ENCODE measurements at regions not wholly inside any gene's neighbourhood (a gene's known extent, or its start where the extent isn't known, plus 50 kb on each side); places are given as distances from the start of the nearest gene placed in this dataset.

DNA sequence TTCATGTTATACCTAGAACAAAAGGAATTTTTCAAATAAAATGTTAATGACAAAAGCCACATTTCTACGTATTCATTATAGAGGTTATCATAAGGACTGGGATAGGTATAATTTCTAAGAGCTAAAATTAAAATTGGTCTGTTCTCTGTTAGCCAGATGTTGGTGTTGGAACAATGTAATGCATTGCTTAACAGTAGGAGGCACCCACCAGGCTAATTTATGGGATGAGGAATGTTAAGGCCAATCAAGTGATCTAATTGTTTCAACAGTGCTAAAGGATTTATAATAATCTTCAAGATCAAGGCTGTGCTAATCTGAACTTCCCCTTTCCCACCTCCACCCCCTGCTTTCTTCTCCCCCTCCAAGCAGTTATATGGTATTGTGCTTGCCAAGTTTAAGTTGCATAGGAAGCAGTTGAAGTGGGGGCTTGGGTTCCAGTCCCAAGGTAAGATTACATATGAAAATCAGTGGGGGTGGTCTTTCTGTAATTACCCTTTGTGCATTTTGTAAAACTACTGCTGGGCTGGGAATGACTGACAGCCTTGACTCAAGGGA lies 89.2 kb upstream of the BACH2 start:
- Histone ChIP-seq H3K4me1 (peaks cover 11 to 91% (median 61%) of the 10 kb centered on the region in 10 experiments; a peak in 18 of 20 replicates), H3K9me3 (replicated peaks in 1 of 11) (no peaks in the 10 kb centered on the region), H3K4me2 (peak overlapping the region in 7 of 11 experiments; percentile 49 to 78 (median 66); a peak in 14 of 22 replicates), H3K27me3 (no peaks in the 10 kb centered on the region), H3K4me3 (no peak overlapping the region), H3K27ac (no peak overlapping the region), H3K36me3 (no peaks in the 10 kb centered on the region), H4K20me1 (no peaks in the 10 kb centered on the region), H3K9ac (no peak overlapping the region)
- TF ChIP-seq Cebpa-rat (IDR thresholded peaks at IDR 0.05) = no peak

DNA sequence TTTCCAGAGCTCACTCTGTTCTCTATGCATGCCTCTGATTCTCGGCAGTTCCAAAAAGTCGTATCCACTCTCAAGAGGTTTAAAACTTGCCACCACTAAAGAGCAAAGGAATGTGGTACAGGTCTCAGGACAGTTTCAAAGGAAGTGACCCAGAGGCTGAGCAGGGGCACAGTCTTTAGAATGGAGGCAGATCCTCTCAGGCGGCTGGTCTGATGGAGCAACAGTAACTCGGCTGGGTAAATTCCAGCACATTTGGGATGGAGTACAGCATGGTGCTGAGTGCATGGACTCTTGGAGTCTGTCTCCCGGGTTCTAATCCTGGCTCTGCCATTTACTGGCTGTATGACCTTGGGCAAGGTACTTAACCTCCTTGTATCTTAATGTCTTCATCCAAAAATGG lies 88.1 kb upstream of the BACH2 start:
- Histone ChIP-seq H3K4me3 (peak overlapping the region in 3 of 10 experiments; percentile 13 to 34 (median 26); a peak in 3 of 20 replicates), H3K9me3 (replicated peaks in 1 of 11) (no peaks in the 10 kb centered on the region), H3K36me3 (no peaks in the 10 kb centered on the region), H3K9ac (peak overlapping the region in 3 of 11 experiments; percentile 20 to 42 (median 41); a peak in 3 of 22 replicates), H3K4me2 (peak overlapping the region in 10 of 11 experiments; percentile 23 to 78 (median 68); a peak in 19 of 22 replicates), H4K20me1 (no peaks in the 10 kb centered on the region), H3K27me3 (no peaks in the 10 kb centered on the region), H3K4me1 (peaks cover 11 to 91% (median 60%) of the 10 kb centered on the region in 10 experiments; a peak in 18 of 20 replicates), H3K27ac (peak overlapping the region in 5 of 11 experiments; percentile 14 to 38 (median 21); a peak in 5 of 22 replicates)
- no peak for TF ChIP-seq Cebpa-rat (IDR thresholded peaks at IDR 0.05)

DNA sequence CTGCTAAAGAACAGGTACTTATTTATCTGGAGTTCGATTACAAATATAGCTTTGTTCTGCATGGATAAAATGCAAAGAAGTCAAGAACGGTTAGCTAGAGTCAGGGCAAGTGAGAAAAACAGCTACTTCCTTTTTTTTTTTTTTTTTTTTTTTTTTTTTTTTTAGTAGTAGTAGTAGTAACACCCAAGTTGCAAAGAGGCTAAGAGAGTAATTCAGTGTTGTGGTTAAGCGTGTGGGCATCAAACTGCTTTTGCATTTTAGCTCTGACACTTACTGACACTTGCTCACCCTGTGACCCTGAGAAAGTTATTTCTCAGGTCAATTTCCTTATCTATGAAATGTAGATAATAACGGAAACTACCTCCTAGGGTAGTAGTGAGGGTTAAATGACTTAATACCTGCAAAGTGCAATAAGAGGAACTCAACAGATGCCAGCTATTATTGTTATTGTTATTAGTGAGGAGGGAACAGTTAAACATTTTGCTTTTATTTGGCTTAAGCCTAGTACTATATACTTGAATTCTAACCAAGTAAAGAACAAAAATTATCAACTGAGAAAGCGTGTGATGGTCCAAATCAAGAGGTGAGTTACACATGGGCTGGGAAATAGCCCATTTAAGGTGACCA lies 86.7 kb upstream of the BACH2 start:
- no peak for TF ChIP-seq Cebpa-rat (IDR thresholded peaks at IDR 0.05)
- no peak overlapping the region for H3K9ac ChIP-seq
- peak overlapping the region; percentile 12 to 78 (median 66); a peak in 15 of 22 replicates for H3K4me2 ChIP-seq
- H4K20me1 ChIP-seq = no peaks in the 10 kb centered on the region
- no peaks in the 10 kb centered on the region for H3K36me3 ChIP-seq
- H3K27me3 ChIP-seq = no peaks in the 10 kb centered on the region
- peaks cover 0 to 5% (median 0%) of the 10 kb centered on the region in 11 experiments; a peak in 3 of 22 replicates for H3K9me3 ChIP-seq (replicated peaks in 1 of 11)
- peaks cover 11 to 76% (median 54%) of the 10 kb centered on the region in 10 experiments; a peak in 18 of 20 replicates for H3K4me1 ChIP-seq
- peak overlapping the region in 1 of 11 experiments; percentile 6; a peak in 2 of 22 replicates for H3K27ac ChIP-seq
- H3K4me3 ChIP-seq = no peak overlapping the region

DNA sequence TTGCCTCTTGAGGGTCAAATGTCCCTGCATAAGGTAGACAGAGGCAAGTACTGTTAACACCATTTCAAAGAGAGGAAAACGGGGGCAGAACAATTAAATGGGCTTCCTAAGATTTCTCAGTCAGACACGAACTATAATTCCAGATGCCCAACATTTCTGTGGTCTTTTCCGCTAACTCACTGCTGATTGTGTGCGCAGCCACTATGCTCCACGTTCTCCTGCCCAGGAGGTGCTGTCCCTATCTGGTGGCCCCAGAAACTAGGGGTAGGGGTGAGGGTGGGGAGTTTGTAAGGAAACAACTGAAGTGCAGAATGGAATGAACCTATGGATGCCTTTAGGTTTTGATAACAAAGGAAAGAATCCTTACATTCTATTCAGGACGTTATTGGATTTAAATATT lies 86.1 kb upstream of the BACH2 start:
- Histone ChIP-seq H3K36me3 (no peaks in the 10 kb centered on the region), H3K4me2 (peak overlapping the region in 10 of 11 experiments; percentile 12 to 78 (median 43); a peak in 13 of 22 replicates), H3K9me3 (replicated peaks in 1 of 11) (peaks cover 0 to 5% (median 0%) of the 10 kb centered on the region in 11 experiments; a peak in 3 of 22 replicates), H3K4me3 (no peak overlapping the region), H3K4me1 (peaks cover 11 to 76% (median 55%) of the 10 kb centered on the region in 10 experiments; a peak in 18 of 20 replicates), H4K20me1 (no peaks in the 10 kb centered on the region), H3K9ac (no peak overlapping the region), H3K27me3 (no peaks in the 10 kb centered on the region), H3K27ac (peak overlapping the region in 1 of 11 experiments; percentile 6; a peak in 3 of 22 replicates)
- no peak for TF ChIP-seq Cebpa-rat (IDR thresholded peaks at IDR 0.05)

DNA sequence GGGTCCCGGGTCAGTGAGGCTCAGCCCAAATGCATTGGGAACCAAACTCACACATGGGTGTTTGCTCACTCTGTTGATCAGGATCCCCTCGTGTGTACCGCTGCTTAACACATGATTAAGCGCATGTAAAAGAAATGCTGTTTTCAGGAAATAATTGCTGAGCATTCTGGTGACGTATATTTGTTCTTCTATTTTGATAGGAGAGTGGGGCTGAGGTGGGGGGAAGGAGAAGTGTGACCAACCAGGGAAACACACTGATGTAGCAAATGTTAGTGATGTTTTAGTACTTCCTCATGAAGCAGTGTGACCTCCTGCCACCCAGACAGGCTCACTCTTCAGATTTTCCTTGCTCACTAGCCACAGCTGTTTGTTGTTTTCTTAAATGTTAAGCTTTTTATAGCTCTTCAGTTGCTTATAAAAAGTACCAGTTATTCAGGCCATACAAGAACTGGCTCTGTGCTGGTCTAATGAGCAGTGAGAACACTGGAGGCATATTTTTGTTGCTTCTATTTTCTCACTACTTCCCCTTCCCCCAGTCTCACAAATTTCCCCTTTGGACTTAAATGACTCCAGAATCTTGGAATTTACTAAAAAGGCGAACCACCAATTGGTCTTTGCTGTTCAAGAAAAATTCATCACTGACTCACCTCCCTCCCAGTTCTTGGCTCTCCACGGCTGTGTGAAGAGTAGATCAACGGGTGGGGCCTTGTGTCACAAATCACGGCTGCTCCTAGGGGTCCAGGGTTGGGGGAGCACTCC lies 79.2 kb upstream of the BACH2 start:
- H3K9me3 ChIP-seq (replicated peaks in 1 of 11) = peaks cover 0 to 5% (median 0%) of the 10 kb centered on the region in 11 experiments; a peak in 3 of 22 replicates
- peak overlapping the region in 10 of 11 experiments; percentile 46 to 75 (median 60); a peak in 18 of 22 replicates for H3K9ac ChIP-seq
- H3K36me3 ChIP-seq = no peaks in the 10 kb centered on the region
- no peaks in the 10 kb centered on the region for H3K27me3 ChIP-seq
- peak overlapping the region in 5 of 10 experiments; percentile 26 to 56 (median 40); a peak in 10 of 20 replicates for H3K4me3 ChIP-seq
- no peak for TF ChIP-seq Cebpa-rat (IDR thresholded peaks at IDR 0.05)
- no peaks in the 10 kb centered on the region for H4K20me1 ChIP-seq
- peak overlapping the region; percentile 69 to 80 (median 73); a peak in 21 of 22 replicates for H3K27ac ChIP-seq
- peak overlapping the region; percentile 58 to 84 (median 77) for H3K4me2 ChIP-seq
- peaks cover 15 to 64% (median 37%) of the 10 kb centered on the region in 10 experiments for H3K4me1 ChIP-seq

DNA sequence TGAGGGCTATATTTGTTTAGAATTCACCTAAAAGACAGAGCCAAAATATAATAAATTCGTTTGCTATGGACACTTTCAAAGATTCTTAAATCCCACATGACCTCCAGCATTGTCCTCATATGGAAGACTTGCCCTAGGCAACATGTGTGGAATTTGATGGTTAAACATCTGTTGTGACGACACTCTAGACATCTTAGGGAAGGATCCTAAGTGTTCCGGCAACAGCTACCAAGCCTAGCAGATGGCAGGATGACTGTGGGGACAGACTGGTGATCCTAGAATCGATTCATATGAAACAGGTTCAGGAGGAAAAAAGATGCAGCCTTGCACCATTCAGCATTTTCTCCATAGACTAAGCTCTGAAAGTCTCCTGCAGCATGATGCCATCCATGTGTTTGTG lies 77.6 kb upstream of the BACH2 start:
- Histone ChIP-seq H4K20me1 (no peaks in the 10 kb centered on the region), H3K4me1 (peaks cover 17 to 61% (median 37%) of the 10 kb centered on the region in 10 experiments), H3K4me3 (no peak overlapping the region), H3K9ac (peak overlapping the region in 3 of 11 experiments; percentile 7 to 75 (median 24); a peak in 3 of 22 replicates), H3K9me3 (replicated peaks in 1 of 11) (peaks cover 0 to 1% (median 0%) of the 10 kb centered on the region in 11 experiments; a peak in 3 of 22 replicates), H3K27ac (peak overlapping the region in 6 of 11 experiments; percentile 71 to 80 (median 76); a peak in 9 of 22 replicates), H3K27me3 (no peaks in the 10 kb centered on the region), H3K36me3 (no peaks in the 10 kb centered on the region), H3K4me2 (peak overlapping the region in 7 of 11 experiments; percentile 40 to 84 (median 77); a peak in 14 of 22 replicates)
- no peak for TF ChIP-seq Cebpa-rat (IDR thresholded peaks at IDR 0.05)

DNA sequence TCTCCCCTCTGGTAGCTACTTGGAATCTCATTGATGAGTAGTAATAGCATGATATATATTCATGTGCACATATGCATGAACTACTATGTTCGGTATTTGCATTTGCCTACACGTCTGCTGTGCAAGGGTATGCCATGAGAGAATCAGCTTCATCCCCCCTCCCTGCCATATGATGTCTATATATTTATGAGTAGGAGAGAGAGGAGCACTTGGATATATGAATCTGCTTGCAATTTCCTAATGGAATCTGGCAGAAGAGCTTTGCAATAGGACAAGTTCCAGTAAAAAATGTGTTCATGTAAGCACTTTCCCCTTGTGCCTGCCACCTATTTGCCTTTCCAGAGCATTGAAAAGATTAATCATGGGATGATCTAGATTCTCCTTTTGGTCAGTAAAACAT lies 76.2 kb upstream of the BACH2 start:
- Histone ChIP-seq H3K27ac (peak overlapping the region in 1 of 11 experiments; percentile 78; a peak in 1 of 22 replicates), H3K36me3 (no peaks in the 10 kb centered on the region), H3K9ac (no peak overlapping the region), H3K4me2 (peak overlapping the region in 3 of 11 experiments; percentile 2 to 84 (median 77); a peak in 2 of 22 replicates), H4K20me1 (no peaks in the 10 kb centered on the region), H3K4me3 (no peak overlapping the region), H3K4me1 (peaks cover 17 to 57% (median 34%) of the 10 kb centered on the region in 10 experiments), H3K27me3 (no peaks in the 10 kb centered on the region), H3K9me3 (replicated peaks in 1 of 11) (peaks cover 0 to 3% (median 2%) of the 10 kb centered on the region in 11 experiments; a peak in 6 of 22 replicates)
- TF ChIP-seq Cebpa-rat (IDR thresholded peaks at IDR 0.05) = no peak

DNA sequence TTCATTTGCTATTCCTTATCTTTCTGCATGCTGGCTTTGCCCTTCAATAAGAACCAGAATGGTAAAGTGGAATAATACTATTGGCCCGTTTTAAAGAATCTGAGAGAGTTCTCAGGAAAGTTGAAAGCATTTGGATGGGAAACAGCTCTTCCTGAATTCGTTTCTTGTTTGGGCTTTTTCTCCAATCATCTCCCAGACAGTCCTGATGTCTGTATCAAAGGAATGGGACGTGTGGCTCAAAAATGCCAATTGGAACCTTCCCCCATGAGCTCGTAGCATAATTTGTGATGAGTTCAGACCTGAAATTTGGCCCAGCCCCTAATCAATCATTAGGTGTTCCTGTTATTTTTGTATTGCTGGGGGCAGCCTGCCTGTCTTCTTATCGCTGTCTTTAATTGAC lies 75.8 kb upstream of the BACH2 start:
- peaks cover 17 to 56% (median 32%) of the 10 kb centered on the region in 10 experiments for H3K4me1 ChIP-seq
- H3K27me3 ChIP-seq = no peaks in the 10 kb centered on the region
- H3K9me3 ChIP-seq (replicated peaks in 1 of 11) = peaks cover 0 to 8% (median 6%) of the 10 kb centered on the region in 11 experiments; a peak in 9 of 22 replicates
- H3K4me3 ChIP-seq = no peak overlapping the region
- H3K4me2 ChIP-seq = peak overlapping the region in 2 of 11 experiments; percentile 2 to 84; a peak in 1 of 22 replicates
- H3K27ac ChIP-seq = no peak overlapping the region
- no peaks in the 10 kb centered on the region for H4K20me1 ChIP-seq
- no peak overlapping the region for H3K9ac ChIP-seq
- no peak for TF ChIP-seq Cebpa-rat (IDR thresholded peaks at IDR 0.05)
- H3K36me3 ChIP-seq = no peaks in the 10 kb centered on the region

All from BLaER1 treated with 17β-estradiol and CSF1 and Interleukin-3, amounts not matched to agents 10 nM and 100 nM (cell line).